Fibroblast of skin of right biceps (primary cell): ENCODE measurements at regions not wholly inside any gene's neighbourhood (a gene's known extent, or its start where the extent isn't known, plus 50 kb on each side); places are given as distances from the start of the nearest gene placed in this dataset.
A peak's percentile ranks its signal among the peaks of the same experiment; 100 is the strongest.

ENCODE experiments used
- DNase-seq: peaks from one replicate; pipeline ENCODE4 v3.0.0-alpha.2; 2013

GRCh38 chr16:63050391-63050790 is 1014.2 kb upstream of the CDH8 start:
- no peak for DNase-seq

- DNase-seq: no peak
Measured at GRCh38 chr16:63038397-63039106, 1002.3 kb upstream of the CDH8 start.

- DNase-seq: no peak
Measured at GRCh38 chr16:63037761-63038396, 1001.6 kb upstream of the CDH8 start.

- no peak for DNase-seq
Measured at GRCh38 chr16:63018581-63019223, 982.5 kb upstream of the CDH8 start.

GRCh38 chr16:63008688-63009087 is 972.5 kb upstream of the CDH8 start:
- no peak for DNase-seq

GRCh38 chr16:63005356-63005755 is 969.1 kb upstream of the CDH8 start:
- DNase-seq: no peak

- no peak for DNase-seq
Measured at GRCh38 chr16:62989480-62989879, 953.2 kb upstream of the CDH8 start.

GRCh38 chr16:62985722-62986121 is 949.5 kb upstream of the CDH8 start:
- no peak for DNase-seq

GRCh38 chr16:62978451-62978850 is 942.2 kb upstream of the CDH8 start:
- DNase-seq: no peak

- DNase-seq: peak; percentile 23
Measured at GRCh38 chr16:62977876-62978275, 941.6 kb upstream of the CDH8 start.

GRCh38 chr16:62974424-62974823 is 938.2 kb upstream of the CDH8 start:
- no peak for DNase-seq

GRCh38 chr16:62970851-62971250 is 934.6 kb upstream of the CDH8 start:
- no peak for DNase-seq

- DNase-seq: no peak
Measured at GRCh38 chr16:62969711-62970318, 933.6 kb upstream of the CDH8 start.

GRCh38 chr16:62967611-62968010 is 931.4 kb upstream of the CDH8 start:
- no peak for DNase-seq

- no peak for DNase-seq
Measured at GRCh38 chr16:62967163-62967562, 930.9 kb upstream of the CDH8 start.

GRCh38 chr16:62966626-62967025 is 930.4 kb upstream of the CDH8 start:
- DNase-seq: no peak

GRCh38 chr16:62965831-62966230 is 929.6 kb upstream of the CDH8 start:
- no peak for DNase-seq

- no peak for DNase-seq
Measured at GRCh38 chr16:62963846-62964245, 927.6 kb upstream of the CDH8 start.

GRCh38 chr16:62955033-62955349 is 918.8 kb upstream of the CDH8 start:
- DNase-seq: no peak

- no peak for DNase-seq
Measured at GRCh38 chr16:62954144-62955032, 918.1 kb upstream of the CDH8 start.

- DNase-seq: no peak
Measured at GRCh38 chr16:62950351-62950750, 914.1 kb upstream of the CDH8 start.

- DNase-seq: no peak
Measured at GRCh38 chr16:62940569-62940968, 904.3 kb upstream of the CDH8 start.

GRCh38 chr16:62939687-62940086 is 903.4 kb upstream of the CDH8 start:
- no peak for DNase-seq
